ENCODE measurements at regions not wholly inside any gene's neighbourhood (a gene's known extent, or its start where the extent isn't known, plus 50 kb on each side); places are given as distances from the start of the nearest gene placed in this dataset.

DNA sequence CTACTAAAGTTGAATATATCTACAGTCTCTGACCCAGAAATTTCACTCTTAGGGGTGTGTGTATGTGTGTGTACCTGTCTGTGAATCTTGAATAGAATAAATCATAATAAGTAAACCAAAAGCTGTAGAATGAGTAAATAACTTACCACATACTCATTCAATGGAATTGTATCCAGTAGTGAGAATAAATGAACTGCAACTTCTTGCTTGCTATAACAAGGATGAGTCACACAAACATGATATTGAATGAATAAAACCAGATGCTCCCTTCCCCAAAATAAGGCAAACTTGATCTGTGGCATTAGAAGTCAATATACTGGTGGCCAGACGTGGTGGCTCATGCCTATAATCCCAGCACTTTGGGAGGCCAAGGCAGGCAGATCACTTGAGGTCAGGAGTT lies 259.8 kb upstream of the MON1B start:
- DNase-seq (ENCODE audit: low read depth, low spot score): no peak
- POLR2A ChIA-PET: no interaction called here
- no peak overlapping the region for H3K4me3 ChIP-seq (ENCODE audit: low read depth, low read length)
- CTCF ChIA-PET: no interaction called here
- TF ChIP-seq, protein P1, sequence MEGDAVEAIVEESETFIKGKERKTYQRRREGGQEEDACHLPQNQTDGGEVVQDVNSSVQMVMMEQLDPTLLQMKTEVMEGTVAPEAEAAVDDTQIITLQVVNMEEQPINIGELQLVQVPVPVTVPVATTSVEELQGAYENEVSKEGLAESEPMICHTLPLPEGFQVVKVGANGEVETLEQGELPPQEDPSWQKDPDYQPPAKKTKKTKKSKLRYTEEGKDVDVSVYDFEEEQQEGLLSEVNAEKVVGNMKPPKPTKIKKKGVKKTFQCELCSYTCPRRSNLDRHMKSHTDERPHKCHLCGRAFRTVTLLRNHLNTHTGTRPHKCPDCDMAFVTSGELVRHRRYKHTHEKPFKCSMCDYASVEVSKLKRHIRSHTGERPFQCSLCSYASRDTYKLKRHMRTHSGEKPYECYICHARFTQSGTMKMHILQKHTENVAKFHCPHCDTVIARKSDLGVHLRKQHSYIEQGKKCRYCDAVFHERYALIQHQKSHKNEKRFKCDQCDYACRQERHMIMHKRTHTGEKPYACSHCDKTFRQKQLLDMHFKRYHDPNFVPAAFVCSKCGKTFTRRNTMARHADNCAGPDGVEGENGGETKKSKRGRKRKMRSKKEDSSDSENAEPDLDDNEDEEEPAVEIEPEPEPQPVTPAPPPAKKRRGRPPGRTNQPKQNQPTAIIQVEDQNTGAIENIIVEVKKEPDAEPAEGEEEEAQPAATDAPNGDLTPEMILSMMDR (IDR thresholded peaks at IDR 0.05; ENCODE audit: insufficient read depth, low read length, missing control alignments): no peak

DNA sequence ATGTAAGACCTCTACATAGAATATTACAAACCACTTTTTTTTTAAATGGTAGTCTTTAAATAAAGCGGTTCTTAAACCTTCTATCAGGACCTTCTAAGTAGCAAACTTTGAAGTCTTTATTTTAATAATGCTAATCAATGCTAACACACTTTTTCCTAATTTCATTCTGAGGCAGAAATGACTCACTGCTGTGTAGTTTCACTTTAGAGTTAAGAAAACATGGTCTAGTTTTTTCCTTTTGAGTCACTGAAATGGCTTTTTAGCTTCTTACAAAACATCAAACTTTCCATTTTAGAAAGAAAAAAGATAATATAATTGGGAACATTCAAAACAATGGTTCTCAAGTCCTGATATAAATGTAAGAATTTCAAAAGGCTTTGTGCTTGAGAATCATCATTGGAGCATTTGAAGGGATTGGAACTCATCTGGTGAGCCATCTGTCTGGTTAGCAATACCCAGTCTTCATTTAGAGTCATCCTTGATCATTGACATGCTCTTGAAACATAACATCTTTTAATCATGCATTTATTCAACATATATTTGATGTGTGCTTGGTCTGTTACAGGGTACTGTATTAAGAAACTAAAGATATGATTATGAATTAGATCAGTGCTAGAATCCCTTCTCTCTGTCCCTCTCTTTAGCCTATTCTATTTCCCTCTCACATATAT lies 258.3 kb upstream of the MON1B start:
- no peak for DNase-seq (ENCODE audit: low read depth, low spot score)
- H3K4me3 ChIP-seq (ENCODE audit: low read depth, low read length): no peak overlapping the region
- TF ChIP-seq, protein P1 (IDR thresholded peaks at IDR 0.05; ENCODE audit: insufficient read depth, low read length, missing control alignments): no peak
- ChIA-PET CTCF (no interaction called here), POLR2A (no interaction called here)

- TF ChIP-seq, protein P1 (IDR thresholded peaks at IDR 0.05; ENCODE audit: insufficient read depth, low read length, missing control alignments): no peak
- H3K4me3 ChIP-seq (ENCODE audit: low read depth, low read length): no peak overlapping the region
- POLR2A ChIA-PET: no interaction called here
- CTCF ChIA-PET: no interaction called here
- no peak for DNase-seq (ENCODE audit: low read depth, low spot score)
These were observed 250.7 kb upstream of the MON1B start for GRCh38 chr16:76940251-76940650.

DNA sequence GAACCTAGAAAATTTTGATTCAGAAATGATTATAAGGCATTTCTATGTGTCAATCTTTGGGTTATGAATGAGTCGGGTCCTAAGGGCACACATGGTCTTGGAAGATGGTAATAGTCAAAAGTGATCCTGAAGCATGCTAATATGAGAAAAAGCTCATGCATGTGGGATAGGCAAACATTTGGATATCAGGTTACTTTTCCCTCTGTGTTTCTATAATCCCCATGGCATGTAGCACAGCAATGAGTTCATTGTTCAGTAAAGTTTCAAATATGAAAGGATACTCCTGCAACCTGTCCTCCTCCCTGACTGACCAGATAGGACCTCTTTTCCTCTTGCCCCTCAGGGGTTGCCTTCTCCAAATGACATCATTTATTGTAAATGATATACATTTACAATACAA lies 249.9 kb upstream of the MON1B start:
- POLR2A ChIA-PET: no interaction called here
- CTCF ChIA-PET: no interaction called here
- H3K4me3 ChIP-seq (ENCODE audit: low read depth, low read length): no peak overlapping the region
- no peak for DNase-seq (ENCODE audit: low read depth, low spot score)
- TF ChIP-seq, protein P1 (IDR thresholded peaks at IDR 0.05; ENCODE audit: insufficient read depth, low read length, missing control alignments): no peak

GRCh38 chr16:76942089-76942488 lies 248.9 kb upstream of the MON1B start:
- H3K4me3 ChIP-seq (ENCODE audit: low read depth, low read length): no peak overlapping the region
- POLR2A ChIA-PET: no interaction called here
- no peak for DNase-seq (ENCODE audit: low read depth, low spot score)
- TF ChIP-seq, protein P1 (IDR thresholded peaks at IDR 0.05; ENCODE audit: insufficient read depth, low read length, missing control alignments): no peak
- CTCF ChIA-PET: no interaction called here

DNA sequence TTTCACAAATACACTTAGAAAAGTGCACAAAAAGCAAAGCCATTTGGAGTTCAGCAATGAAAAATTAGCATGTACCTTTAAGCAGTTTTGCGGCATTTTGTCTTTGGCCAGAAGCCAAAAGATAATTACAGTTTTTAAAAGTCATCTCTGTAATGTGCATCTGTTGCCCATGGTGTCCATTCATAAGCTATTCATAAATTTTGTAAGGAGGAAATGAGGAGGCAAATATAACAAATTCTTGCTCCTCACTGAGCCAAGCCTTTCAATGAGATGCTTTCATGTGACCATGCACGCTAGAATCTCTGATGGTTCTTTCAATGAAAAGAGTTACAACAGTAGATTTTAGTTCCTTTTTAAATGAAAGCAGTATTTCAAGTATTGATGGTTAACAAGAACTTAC lies 247.1 kb upstream of the MON1B start:
- TF ChIP-seq, protein P1 (IDR thresholded peaks at IDR 0.05; ENCODE audit: insufficient read depth, low read length, missing control alignments): no peak
- no peak overlapping the region for H3K4me3 ChIP-seq (ENCODE audit: low read depth, low read length)
- CTCF ChIA-PET: no interaction called here
- POLR2A ChIA-PET: no interaction called here
- no peak for DNase-seq (ENCODE audit: low read depth, low spot score)
